GM23338 (cell line): ENCODE measurements at regions not wholly inside any gene's neighbourhood (a gene's known extent, or its start where the extent isn't known, plus 50 kb on each side); places are given as distances from the start of the nearest gene placed in this dataset.
"Not testable (repeated sequence)": the region's sequence is repeated elsewhere in the genome, so short reads cannot be mapped to it uniquely, and the experiment has no call there.

Experiments
- ATAC-seq: fragments of 200-7000 bp; cut with Tn5 transposase; 3 replicates; pipeline ENCODE4 v1.9.1; 2020
- DNase-seq: peaks from one replicate; pipeline ENCODE4 v3.0.0-alpha.2; 2015; ENCODE audit warnings: low spot score
- H2AFZ ChIP-seq: fragments of 200-600 bp; sonication (generic); 2 replicates; pipeline ENCODE4 v1.8.0; 2016; ENCODE audit warnings: antibody characterized with exemption, mild to moderate bottlenecking, moderate library complexity
- H3F3A ChIP-seq: fragments of 200-600 bp; sonication (generic); replicated peaks from 2 replicates; pipeline ENCODE4 v1.8.0; 2017; ENCODE audit warnings: antibody characterized with exemption, mixed run types, low read depth
- H3K27ac ChIP-seq: fragments of 200-600 bp; sonication (generic); 2 replicates; pipeline ENCODE4 v1.6.1; 2016; ENCODE audit warnings: low read depth
- H3K27me3 ChIP-seq: fragments of 200-600 bp; sonication (generic); 2 replicates; pipeline ENCODE4 v1.8.0; 2016; ENCODE audit warnings: mild to moderate bottlenecking, mixed run types, moderate library complexity; ENCODE audit not compliant: insufficient read depth
- H3K36me3 ChIP-seq: fragments of 200-600 bp; sonication (generic); 2 replicates; pipeline ENCODE4 v1.8.0; 2016; ENCODE audit warnings: mild to moderate bottlenecking; ENCODE audit not compliant: insufficient read depth
- H3K4me1 ChIP-seq: fragments of 200-600 bp; sonication (generic); 2 replicates; pipeline ENCODE4 v1.8.0; 2016; ENCODE audit warnings: mild to moderate bottlenecking, moderate library complexity; ENCODE audit not compliant: insufficient read depth
- H3K4me2 ChIP-seq: fragments of 200-600 bp; sonication (generic); 2 replicates; pipeline ENCODE4 v1.7.1; 2017; ENCODE audit warnings: mixed run types
- H3K4me3 ChIP-seq: fragments of 200-600 bp; sonication (generic); 2 replicates; pipeline ENCODE4 v1.6.1; 2016; ENCODE audit warnings: mixed run types
- H3K79me2 ChIP-seq: fragments of 200-600 bp; sonication (generic); replicated peaks from 2 replicates; pipeline ENCODE4 v1.8.0; 2017; ENCODE audit warnings: mild to moderate bottlenecking; ENCODE audit not compliant: insufficient read depth
- H3K9me2 ChIP-seq: fragments of 200-600 bp; sonication (generic); 2 replicates; pipeline ENCODE4 v1.8.0; 2017; ENCODE audit not compliant: insufficient read depth
- H4K20me1 ChIP-seq: fragments of 200-600 bp; sonication (generic); replicated peaks from 2 replicates; pipeline ENCODE4 v1.8.0; 2017; ENCODE audit warnings: mild to moderate bottlenecking; ENCODE audit not compliant: insufficient read depth
- H3K27ac Mint-ChIP-seq: 2 replicates; pipeline ENCODE4 v1.8.0; 2020; ENCODE audit warnings: inconsistent platforms, mild to moderate bottlenecking, moderate library complexity, mixed read lengths
- H3K27me3 Mint-ChIP-seq: 3 replicates; pipeline ENCODE4 v1.8.0; 2022; ENCODE audit warnings: low read depth, mild to moderate bottlenecking, moderate library complexity, mixed read lengths, inconsistent platforms; ENCODE audit not compliant: insufficient read depth, poor library complexity
- H3K36me3 Mint-ChIP-seq: 3 replicates; pipeline ENCODE4 v1.8.0; 2021; ENCODE audit warnings: low read depth, mild to moderate bottlenecking, inconsistent platforms, moderate library complexity, mixed read lengths
- H3K4me1 Mint-ChIP-seq: 3 replicates; pipeline ENCODE4 v1.8.0; 2020; ENCODE audit warnings: mild to moderate bottlenecking, inconsistent platforms, mixed read lengths
- H3K4me3 Mint-ChIP-seq: 3 replicates; pipeline ENCODE4 v1.8.0; 2021; ENCODE audit warnings: moderate library complexity, mild to moderate bottlenecking, inconsistent platforms, mixed read lengths
- H3K9me3 Mint-ChIP-seq: 3 replicates; pipeline ENCODE4 v1.8.0; 2020; ENCODE audit warnings: moderate library complexity, mild to moderate bottlenecking, inconsistent platforms, mixed read lengths
- EZH2 ChIP-seq: fragments of 200-600 bp; sonication (generic); IDR thresholded peaks from one replicate; pipeline ENCODE4 v1.8.0; 2017; ENCODE audit warnings: antibody characterized with exemption, mild to moderate bottlenecking, low read depth; ENCODE audit not compliant: unreplicated experiment
- POLR2AphosphoS5 ChIP-seq: IDR thresholded peaks from 2 replicates; pipeline ENCODE4 v1.6.1; 2016; ENCODE audit warnings: antibody characterized with exemption, low read depth
- ZNF114 ChIP-seq: fragments of 250-450 bp; sonication (Bioruptor Pico); IDR thresholded peaks from 2 replicates; pipeline ENCODE4 v1.5.0; 2020; ENCODE audit warnings: mild to moderate bottlenecking, moderate library complexity
- TF ChIP-seq, protein P1 (sequence below): IDR thresholded peaks from 2 replicates; pipeline ENCODE4 v1.6.1; 2016; ENCODE audit warnings: antibody characterized with exemption
- TF ChIP-seq, protein P2 (sequence below): IDR thresholded peaks from one replicate; pipeline ENCODE4 v1.6.1; 2018; ENCODE audit warnings: antibody characterized with exemption; ENCODE audit not compliant: unreplicated experiment

DNA sequence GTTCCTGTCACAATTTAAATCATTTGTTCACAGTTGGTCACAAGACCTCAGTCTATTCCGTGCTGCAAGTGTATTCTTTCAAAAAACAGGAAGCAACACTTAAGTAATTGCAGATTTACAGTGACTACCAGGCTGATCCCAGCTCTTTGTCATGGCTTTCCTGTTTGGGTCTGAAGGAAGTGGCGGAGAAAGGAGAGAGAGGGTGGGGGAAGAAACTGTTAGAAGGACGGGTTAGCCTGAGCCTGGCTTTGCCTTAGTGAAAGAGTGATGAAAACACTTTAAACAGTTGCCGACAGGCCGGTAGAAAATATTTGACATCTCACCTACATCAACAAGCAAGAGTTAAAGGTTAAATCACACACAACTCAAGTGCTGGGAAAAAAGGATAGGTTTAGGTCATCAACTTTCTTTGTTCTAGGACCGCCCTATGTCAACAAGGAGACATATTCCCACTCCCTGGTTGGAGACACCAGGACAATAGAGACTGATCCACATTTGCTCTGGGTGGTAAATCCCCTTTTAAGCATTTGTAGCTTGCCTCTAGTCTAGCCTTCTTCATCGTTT lies 102.2 kb upstream of the DAB2 start:
- ATAC-seq (peak; percentile 60), DNase-seq (peak; percentile 53)
- Histone ChIP-seq H3K36me3 (no peaks in the 10 kb centered on the region), H3K4me1 (peaks cover 17% of the 10 kb centered on the region), H3F3A (no peaks in the 10 kb centered on the region), H3K4me2 (peak overlapping the region; percentile 25; the same call in 1 of the 2 replicates), H3K27ac (peak overlapping the region; percentile 13), H3K27me3 (no peaks in the 10 kb centered on the region), H3K79me2 (no peaks in the 10 kb centered on the region), H2AFZ (peak overlapping the region; percentile 12; the same call in 1 of the 2 replicates), H3K9me2 (peaks cover 5% of the 10 kb centered on the region), H4K20me1 (no peaks in the 10 kb centered on the region), H3K4me3 (no peak overlapping the region)
- H3K36me3 Mint-ChIP-seq = no peaks in the 10 kb centered on the region; the same call in 2 of the 3 replicates
- peaks cover 18% of the 10 kb centered on the region for H3K4me1 Mint-ChIP-seq
- peak overlapping the region; percentile 86 for H3K27ac Mint-ChIP-seq
- TF ChIP-seq, protein P1, sequence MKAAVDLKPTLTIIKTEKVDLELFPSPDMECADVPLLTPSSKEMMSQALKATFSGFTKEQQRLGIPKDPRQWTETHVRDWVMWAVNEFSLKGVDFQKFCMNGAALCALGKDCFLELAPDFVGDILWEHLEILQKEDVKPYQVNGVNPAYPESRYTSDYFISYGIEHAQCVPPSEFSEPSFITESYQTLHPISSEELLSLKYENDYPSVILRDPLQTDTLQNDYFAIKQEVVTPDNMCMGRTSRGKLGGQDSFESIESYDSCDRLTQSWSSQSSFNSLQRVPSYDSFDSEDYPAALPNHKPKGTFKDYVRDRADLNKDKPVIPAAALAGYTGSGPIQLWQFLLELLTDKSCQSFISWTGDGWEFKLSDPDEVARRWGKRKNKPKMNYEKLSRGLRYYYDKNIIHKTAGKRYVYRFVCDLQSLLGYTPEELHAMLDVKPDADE = peak; percentile 10; the same call in 1 of the 2 replicates
- no peak for TF ChIP-seq EZH2
- H3K4me3 Mint-ChIP-seq = no peak overlapping the region
- no peaks in the 10 kb centered on the region for H3K27me3 Mint-ChIP-seq
- no peaks in the 10 kb centered on the region for H3K9me3 Mint-ChIP-seq

DNA sequence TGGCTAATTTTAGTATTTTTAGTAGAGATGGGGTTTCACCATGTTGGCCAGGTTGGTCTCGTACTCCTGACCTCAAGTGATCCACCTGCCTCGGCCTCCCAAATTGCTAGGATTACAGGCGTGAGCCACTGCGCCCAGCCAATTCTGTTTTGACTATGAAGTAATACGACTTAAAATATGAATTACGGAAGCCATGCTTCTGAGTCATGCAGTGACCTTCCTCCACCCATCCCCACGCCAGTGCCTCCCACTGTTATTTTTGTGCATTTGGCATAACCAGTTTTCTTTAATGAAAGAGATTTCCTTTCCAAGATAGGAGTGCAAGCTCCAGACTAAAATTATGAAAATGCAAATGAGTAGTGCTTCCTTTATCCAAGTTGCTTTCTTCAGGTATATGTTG lies 101.0 kb upstream of the DAB2 start:
- H3K9me2 ChIP-seq, H3F3A ChIP-seq, H3K27ac Mint-ChIP-seq, H3K9me3 Mint-ChIP-seq, H3K4me3 ChIP-seq, H3K27me3 Mint-ChIP-seq, H4K20me1 ChIP-seq, H3K27ac ChIP-seq, H3K4me2 ChIP-seq, H2AFZ ChIP-seq, H3K4me3 Mint-ChIP-seq, ATAC-seq, H3K27me3 ChIP-seq, H3K36me3 ChIP-seq, DNase-seq, H3K79me2 ChIP-seq, H3K36me3 Mint-ChIP-seq: not testable (repeated sequence)
- H3K4me1 ChIP-seq = peaks cover 17% of the 10 kb centered on the region
- peaks cover 18% of the 10 kb centered on the region for H3K4me1 Mint-ChIP-seq

DNA sequence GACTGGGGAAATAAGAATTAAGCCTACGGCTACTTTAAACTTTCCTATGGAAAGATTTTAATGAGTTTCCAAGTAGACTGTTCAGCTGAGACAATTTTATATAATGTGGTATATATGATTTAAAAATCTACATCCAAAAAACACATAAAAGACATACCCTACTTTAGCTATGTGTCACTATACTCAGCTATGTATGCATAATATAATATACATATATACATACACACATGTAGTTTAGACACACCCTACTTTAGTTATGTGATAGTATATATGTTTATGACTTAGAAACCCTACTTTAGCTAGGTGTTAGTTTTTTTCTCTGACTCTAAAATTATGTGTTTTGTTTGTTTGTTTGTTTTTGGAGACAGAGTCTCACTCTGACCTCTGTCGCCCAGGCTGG lies 100.5 kb upstream of the DAB2 start:
- Histone ChIP-seq H3K9me2 (peaks cover 5% of the 10 kb centered on the region), H3K27me3 (no peaks in the 10 kb centered on the region), H4K20me1 (no peaks in the 10 kb centered on the region), H3F3A (no peaks in the 10 kb centered on the region), H3K36me3 (no peaks in the 10 kb centered on the region), H3K27ac (no peak overlapping the region), H3K4me2 (no peak overlapping the region), H2AFZ (no peak overlapping the region), H3K79me2 (no peaks in the 10 kb centered on the region), H3K4me3 (no peak overlapping the region), H3K4me1 (peaks cover 17% of the 10 kb centered on the region)
- peaks cover 18% of the 10 kb centered on the region for H3K4me1 Mint-ChIP-seq
- H3K4me3 Mint-ChIP-seq = no peak overlapping the region
- no peaks in the 10 kb centered on the region; the same call in 2 of the 3 replicates for H3K36me3 Mint-ChIP-seq
- peaks cover 3% of the 10 kb centered on the region; the same call in 1 of the 3 replicates for H3K9me3 Mint-ChIP-seq
- DNase-seq = no peak
- no peak overlapping the region for H3K27ac Mint-ChIP-seq
- peaks cover 3% of the 10 kb centered on the region for H3K27me3 Mint-ChIP-seq
- TF ChIP-seq EZH2 = no peak
- TF ChIP-seq ZNF114 (CRISPR knock-in tag) = no peak
- no peak for TF ChIP-seq POLR2AphosphoS5
- TF ChIP-seq, protein P2, sequence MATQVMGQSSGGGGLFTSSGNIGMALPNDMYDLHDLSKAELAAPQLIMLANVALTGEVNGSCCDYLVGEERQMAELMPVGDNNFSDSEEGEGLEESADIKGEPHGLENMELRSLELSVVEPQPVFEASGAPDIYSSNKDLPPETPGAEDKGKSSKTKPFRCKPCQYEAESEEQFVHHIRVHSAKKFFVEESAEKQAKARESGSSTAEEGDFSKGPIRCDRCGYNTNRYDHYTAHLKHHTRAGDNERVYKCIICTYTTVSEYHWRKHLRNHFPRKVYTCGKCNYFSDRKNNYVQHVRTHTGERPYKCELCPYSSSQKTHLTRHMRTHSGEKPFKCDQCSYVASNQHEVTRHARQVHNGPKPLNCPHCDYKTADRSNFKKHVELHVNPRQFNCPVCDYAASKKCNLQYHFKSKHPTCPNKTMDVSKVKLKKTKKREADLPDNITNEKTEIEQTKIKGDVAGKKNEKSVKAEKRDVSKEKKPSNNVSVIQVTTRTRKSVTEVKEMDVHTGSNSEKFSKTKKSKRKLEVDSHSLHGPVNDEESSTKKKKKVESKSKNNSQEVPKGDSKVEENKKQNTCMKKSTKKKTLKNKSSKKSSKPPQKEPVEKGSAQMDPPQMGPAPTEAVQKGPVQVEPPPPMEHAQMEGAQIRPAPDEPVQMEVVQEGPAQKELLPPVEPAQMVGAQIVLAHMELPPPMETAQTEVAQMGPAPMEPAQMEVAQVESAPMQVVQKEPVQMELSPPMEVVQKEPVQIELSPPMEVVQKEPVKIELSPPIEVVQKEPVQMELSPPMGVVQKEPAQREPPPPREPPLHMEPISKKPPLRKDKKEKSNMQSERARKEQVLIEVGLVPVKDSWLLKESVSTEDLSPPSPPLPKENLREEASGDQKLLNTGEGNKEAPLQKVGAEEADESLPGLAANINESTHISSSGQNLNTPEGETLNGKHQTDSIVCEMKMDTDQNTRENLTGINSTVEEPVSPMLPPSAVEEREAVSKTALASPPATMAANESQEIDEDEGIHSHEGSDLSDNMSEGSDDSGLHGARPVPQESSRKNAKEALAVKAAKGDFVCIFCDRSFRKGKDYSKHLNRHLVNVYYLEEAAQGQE = no peak
- no peak for ATAC-seq
